Left ventricle myocardium inferior (tissue), 1 donor: ENCODE measurements at regions not wholly inside any gene's neighbourhood (a gene's known extent, or its start where the extent isn't known, plus 50 kb on each side); places are given as distances from the start of the nearest gene placed in this dataset.

ENCODE experiments used
- DNase-seq: peaks from one replicate; pipeline ENCODE4 v3.0.0-alpha.2; 2020
- H3K27ac ChIP-seq: fragments of 200-600 bp; replicated peaks from 2 replicates; pipeline ENCODE4 v1.8.0; 2021
- H3K27me3 ChIP-seq: fragments of 200-600 bp; 2 replicates; pipeline ENCODE4 v1.8.0; 2021; ENCODE audit warnings: low read depth
- H3K36me3 ChIP-seq: fragments of 200-600 bp; 2 replicates; pipeline ENCODE4 v1.8.0; 2021
- H3K4me1 ChIP-seq: fragments of 200-600 bp; 2 replicates; pipeline ENCODE4 v1.8.0; 2021
- H3K4me3 ChIP-seq: fragments of 200-600 bp; 2 replicates; pipeline ENCODE4 v1.8.0; 2021; ENCODE audit warnings: mild to moderate bottlenecking, moderate library complexity
- H3K9me3 ChIP-seq: fragments of 200-600 bp; replicated peaks from 2 replicates; pipeline ENCODE4 v1.8.0; 2021
- intact Hi-C: fragments of 100-400 bp; cut with micrococcal nuclease; formaldehyde crosslinking; loops from one replicate; pipeline ENCODE4 v1.11.0; 2022
- TF ChIP-seq, protein P1 (sequence below): fragments of 200-600 bp; IDR thresholded peaks from 2 replicates; pipeline ENCODE4 v1.8.0; 2021; ENCODE audit warnings: antibody characterized with exemption, mild to moderate bottlenecking, borderline replicate concordance
- donor health status: DM: no; HTN: yes; CAD: no; lungs with severe emphysema.

GRCh38 chr13:99063952-99064351, 86.1 kb upstream of the DOCK9 start:
- Histone ChIP-seq H3K4me3 (no peak overlapping the region), H3K36me3 (no peaks in the 10 kb centered on the region), H3K9me3 (no peaks in the 10 kb centered on the region), H3K27ac (no peak overlapping the region), H3K27me3 (no peaks in the 10 kb centered on the region), H3K4me1 (peaks cover 55% of the 10 kb centered on the region)
- DNase-seq = no peak
- TF ChIP-seq, protein P1, sequence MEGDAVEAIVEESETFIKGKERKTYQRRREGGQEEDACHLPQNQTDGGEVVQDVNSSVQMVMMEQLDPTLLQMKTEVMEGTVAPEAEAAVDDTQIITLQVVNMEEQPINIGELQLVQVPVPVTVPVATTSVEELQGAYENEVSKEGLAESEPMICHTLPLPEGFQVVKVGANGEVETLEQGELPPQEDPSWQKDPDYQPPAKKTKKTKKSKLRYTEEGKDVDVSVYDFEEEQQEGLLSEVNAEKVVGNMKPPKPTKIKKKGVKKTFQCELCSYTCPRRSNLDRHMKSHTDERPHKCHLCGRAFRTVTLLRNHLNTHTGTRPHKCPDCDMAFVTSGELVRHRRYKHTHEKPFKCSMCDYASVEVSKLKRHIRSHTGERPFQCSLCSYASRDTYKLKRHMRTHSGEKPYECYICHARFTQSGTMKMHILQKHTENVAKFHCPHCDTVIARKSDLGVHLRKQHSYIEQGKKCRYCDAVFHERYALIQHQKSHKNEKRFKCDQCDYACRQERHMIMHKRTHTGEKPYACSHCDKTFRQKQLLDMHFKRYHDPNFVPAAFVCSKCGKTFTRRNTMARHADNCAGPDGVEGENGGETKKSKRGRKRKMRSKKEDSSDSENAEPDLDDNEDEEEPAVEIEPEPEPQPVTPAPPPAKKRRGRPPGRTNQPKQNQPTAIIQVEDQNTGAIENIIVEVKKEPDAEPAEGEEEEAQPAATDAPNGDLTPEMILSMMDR = no peak
- intact Hi-C loops = no loop called here

DNA sequence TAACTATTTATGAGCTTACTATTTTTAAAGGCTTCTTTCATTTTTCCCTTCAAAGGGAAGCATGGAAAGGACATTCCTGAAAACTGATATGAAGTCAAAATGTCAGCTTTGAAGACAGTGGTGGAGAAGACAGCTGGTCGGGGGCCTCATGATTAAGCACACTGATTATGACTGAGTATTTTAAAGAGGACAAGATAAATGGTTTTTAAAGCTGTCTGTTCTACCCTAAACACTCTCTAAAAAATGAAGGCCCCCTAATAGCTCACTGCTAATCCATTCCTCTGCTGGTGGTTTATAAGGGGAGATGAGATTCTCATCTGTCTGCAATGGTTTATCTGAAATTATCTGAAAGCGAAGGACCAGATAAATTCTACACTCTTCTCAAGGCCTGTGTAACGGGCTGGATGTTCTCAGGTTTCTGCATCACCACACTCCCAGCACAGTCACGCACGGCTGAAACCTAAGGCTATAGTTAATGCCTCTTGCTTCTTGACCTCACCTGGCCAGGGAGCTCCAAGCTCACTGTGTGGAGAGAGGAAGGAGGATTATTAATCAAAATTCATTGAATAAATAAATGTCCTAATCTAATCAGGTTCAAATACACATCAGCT, 86.9 kb upstream of the DOCK9 start:
- TF ChIP-seq, protein P1 = no peak
- Histone ChIP-seq H3K4me3 (no peak overlapping the region), H3K27ac (no peak overlapping the region), H3K9me3 (no peaks in the 10 kb centered on the region), H3K27me3 (no peaks in the 10 kb centered on the region), H3K4me1 (peaks cover 47% of the 10 kb centered on the region), H3K36me3 (no peaks in the 10 kb centered on the region)
- intact Hi-C loops = no loop called here
- DNase-seq = no peak

DNA sequence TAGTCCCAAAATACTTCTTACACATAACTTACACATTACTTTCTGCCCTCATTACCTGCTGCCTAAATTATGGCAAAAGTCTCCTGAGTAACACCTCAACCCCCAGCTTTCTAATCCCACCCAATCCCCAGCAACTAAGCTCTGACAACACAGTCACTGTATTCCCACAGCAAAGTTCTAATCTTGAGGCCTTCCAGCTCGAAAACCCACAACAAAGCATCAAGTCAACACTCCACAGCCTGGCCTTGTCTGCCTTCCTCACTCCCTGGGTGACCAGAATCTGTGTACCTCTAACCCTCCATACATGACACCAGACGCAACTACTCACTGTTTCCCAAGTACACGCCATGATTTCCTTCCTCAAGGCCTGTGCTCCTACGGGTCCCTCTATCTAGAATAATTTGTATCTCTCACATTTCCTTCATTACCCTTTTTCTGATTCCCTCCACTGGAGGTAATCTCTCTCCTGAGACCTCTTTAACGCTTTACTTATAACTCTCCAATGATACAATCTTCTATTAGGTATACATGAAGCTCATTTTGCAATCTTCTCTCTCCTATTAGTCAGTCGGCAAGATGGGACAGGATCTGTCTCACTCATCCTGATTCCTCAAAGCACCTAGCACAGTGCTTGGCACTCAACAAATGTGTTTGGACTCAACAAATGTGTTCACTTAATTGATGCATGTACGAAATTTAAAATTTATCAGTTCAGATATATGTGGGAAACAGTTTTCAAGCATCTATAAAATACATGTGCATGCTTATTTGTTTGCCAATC, 87.6 kb upstream of the DOCK9 start:
- peaks cover 40% of the 10 kb centered on the region for H3K4me1 ChIP-seq
- H3K27ac ChIP-seq = no peak overlapping the region
- no peak for DNase-seq
- H3K36me3 ChIP-seq = no peaks in the 10 kb centered on the region
- TF ChIP-seq, protein P1 = no peak
- intact Hi-C loops = no loop called here
- no peaks in the 10 kb centered on the region for H3K27me3 ChIP-seq
- no peak overlapping the region for H3K4me3 ChIP-seq
- H3K9me3 ChIP-seq = no peaks in the 10 kb centered on the region

GRCh38 chr13:99066219-99066618, 88.4 kb upstream of the DOCK9 start:
- peaks cover 32% of the 10 kb centered on the region for H3K4me1 ChIP-seq
- H3K27me3 ChIP-seq = no peaks in the 10 kb centered on the region
- DNase-seq = no peak
- H3K27ac ChIP-seq = peak overlapping the region; percentile 63
- peak overlapping the region; percentile 32 for H3K4me3 ChIP-seq
- intact Hi-C loops = no loop called here
- no peaks in the 10 kb centered on the region for H3K36me3 ChIP-seq
- no peaks in the 10 kb centered on the region for H3K9me3 ChIP-seq
- TF ChIP-seq, protein P1 = no peak

- TF ChIP-seq, protein P1 = no peak
- intact Hi-C loops = no loop called here
- Histone ChIP-seq H3K9me3 (no peaks in the 10 kb centered on the region), H3K4me3 (no peak overlapping the region), H3K4me1 (peaks cover 25% of the 10 kb centered on the region), H3K27ac (no peak overlapping the region), H3K36me3 (no peaks in the 10 kb centered on the region), H3K27me3 (no peaks in the 10 kb centered on the region)
- no peak for DNase-seq
These were observed 89.5 kb upstream of the DOCK9 start for GRCh38 chr13:99067159-99067985.
